Glutamatergic neuron (in vitro differentiated cells): ENCODE measurements at regions not wholly inside any gene's neighbourhood (a gene's known extent, or its start where the extent isn't known, plus 50 kb on each side); places are given as distances from the start of the nearest gene placed in this dataset.

Experiments used
- DNase-seq: peaks from one replicate; pipeline ENCODE4 v3.0.0; 2022
- H3K27ac Mint-ChIP-seq: one replicate; pipeline ENCODE4 v1.8.0; 2020; ENCODE audit warnings: mild to moderate bottlenecking, mixed read lengths, inconsistent platforms; ENCODE audit not compliant: unreplicated experiment
- H3K27me3 Mint-ChIP-seq: one replicate; pipeline ENCODE4 v1.8.0; 2020; ENCODE audit warnings: mild to moderate bottlenecking, moderate library complexity, mixed read lengths, inconsistent platforms; ENCODE audit not compliant: unreplicated experiment
- H3K36me3 Mint-ChIP-seq: one replicate; pipeline ENCODE4 v1.8.0; 2020; ENCODE audit warnings: mild to moderate bottlenecking, mixed read lengths, inconsistent platforms; ENCODE audit not compliant: unreplicated experiment
- H3K4me1 Mint-ChIP-seq: one replicate; pipeline ENCODE4 v1.8.0; 2020; ENCODE audit warnings: mild to moderate bottlenecking, low read depth, mixed read lengths, inconsistent platforms; ENCODE audit not compliant: unreplicated experiment
- H3K4me3 Mint-ChIP-seq: one replicate; pipeline ENCODE4 v1.8.0; 2020; ENCODE audit warnings: mild to moderate bottlenecking, mixed read lengths, inconsistent platforms; ENCODE audit not compliant: unreplicated experiment
- H3K9me3 Mint-ChIP-seq: one replicate; pipeline ENCODE4 v1.8.0; 2020; ENCODE audit warnings: mild to moderate bottlenecking, moderate library complexity, mixed read lengths, inconsistent platforms; ENCODE audit not compliant: unreplicated experiment
- CTCF ChIP-seq: fragments of 200-600 bp; sonication (generic); IDR thresholded peaks from one replicate; pipeline ENCODE4 v1.5.0; 2021; ENCODE audit not compliant: partially characterized antibody, unreplicated experiment

GRCh38 chr13:76414320-76414719 lies 471.9 kb downstream of the KCTD12 start:
- Mint-ChIP-seq H3K27ac (no peak overlapping the region), H3K9me3 (no peaks in the 10 kb centered on the region), H3K27me3 (peaks cover 2% of the 10 kb centered on the region), H3K4me3 (no peak overlapping the region), H3K4me1 (no peaks in the 10 kb centered on the region), H3K36me3 (no peaks in the 10 kb centered on the region)
- no peak for TF ChIP-seq CTCF
- DNase-seq, result no peak

- H3K27ac Mint-ChIP-seq, result no peak overlapping the region
- H3K36me3 Mint-ChIP-seq, result no peaks in the 10 kb centered on the region
- DNase-seq, result no peak
- no peaks in the 10 kb centered on the region for H3K4me1 Mint-ChIP-seq
- no peak overlapping the region for H3K4me3 Mint-ChIP-seq
- no peaks in the 10 kb centered on the region for H3K9me3 Mint-ChIP-seq
- peaks cover 2% of the 10 kb centered on the region for H3K27me3 Mint-ChIP-seq
- no peak for TF ChIP-seq CTCF
These were observed 480.0 kb downstream of the KCTD12 start for GRCh38 chr13:76406243-76406642.

GRCh38 chr13:76398425-76398824 lies 487.8 kb downstream of the KCTD12 start:
- Mint-ChIP-seq H3K27ac (no peak overlapping the region), H3K9me3 (no peaks in the 10 kb centered on the region), H3K4me3 (no peak overlapping the region), H3K4me1 (no peaks in the 10 kb centered on the region), H3K36me3 (no peaks in the 10 kb centered on the region), H3K27me3 (no peaks in the 10 kb centered on the region)
- no peak for TF ChIP-seq CTCF
- no peak for DNase-seq

GRCh38 chr13:76397413-76397812 lies 488.8 kb downstream of the KCTD12 start:
- Mint-ChIP-seq H3K9me3 (no peaks in the 10 kb centered on the region), H3K4me3 (no peak overlapping the region), H3K4me1 (no peaks in the 10 kb centered on the region), H3K27ac (no peak overlapping the region), H3K36me3 (no peaks in the 10 kb centered on the region), H3K27me3 (no peaks in the 10 kb centered on the region)
- DNase-seq, result no peak
- TF ChIP-seq CTCF, result no peak

- Mint-ChIP-seq H3K4me1 (peaks cover 2% of the 10 kb centered on the region), H3K27ac (no peak overlapping the region), H3K27me3 (no peaks in the 10 kb centered on the region), H3K4me3 (no peak overlapping the region), H3K36me3 (no peaks in the 10 kb centered on the region), H3K9me3 (no peaks in the 10 kb centered on the region)
- TF ChIP-seq CTCF, result no peak
- DNase-seq, result no peak
These were observed 496.9 kb downstream of the KCTD12 start for GRCh38 chr13:76389321-76389720.
